GM21515 (cell line): ENCODE measurements at regions not wholly inside any gene's neighbourhood (a gene's known extent, or its start where the extent isn't known, plus 50 kb on each side); places are given as distances from the start of the nearest gene placed in this dataset.
A peak's percentile ranks its signal among the peaks of the same experiment; 100 is the strongest.
"Not testable (repeated sequence)": the region's sequence is repeated elsewhere in the genome, so short reads cannot be mapped to it uniquely, and the experiment has no call there.

Experiments
- ATAC-seq: cut with Tn5 transposase; IDR thresholded peaks from one replicate; pipeline ENCODE4 v1.9.1; 2021; ENCODE audit not compliant: unreplicated experiment

- ATAC-seq, result no peak
These were observed 277.5 kb upstream of the DYNLRB2 start for GRCh38 chr16:80263181-80263823.

DNA sequence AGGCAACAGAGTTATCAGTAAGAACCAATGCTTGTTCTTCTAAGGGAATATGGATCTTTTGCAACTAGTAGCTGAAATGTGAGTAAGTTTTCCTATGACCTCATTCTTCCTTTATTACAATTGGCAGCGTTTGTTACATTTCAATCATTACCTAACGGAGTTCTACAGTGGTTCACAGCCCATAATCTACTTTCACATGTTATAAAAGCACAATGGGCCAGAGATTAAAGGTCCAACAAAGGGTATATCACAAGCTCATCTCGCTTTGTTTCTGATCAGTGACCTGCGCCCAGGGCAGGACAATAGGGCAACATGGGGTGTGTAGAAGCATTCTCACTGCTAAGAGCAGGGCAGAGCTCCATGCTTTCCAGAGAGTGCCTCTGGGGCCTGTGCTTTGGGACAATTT is 279.9 kb upstream of the DYNLRB2 start:
- ATAC-seq, result no peak

DNA sequence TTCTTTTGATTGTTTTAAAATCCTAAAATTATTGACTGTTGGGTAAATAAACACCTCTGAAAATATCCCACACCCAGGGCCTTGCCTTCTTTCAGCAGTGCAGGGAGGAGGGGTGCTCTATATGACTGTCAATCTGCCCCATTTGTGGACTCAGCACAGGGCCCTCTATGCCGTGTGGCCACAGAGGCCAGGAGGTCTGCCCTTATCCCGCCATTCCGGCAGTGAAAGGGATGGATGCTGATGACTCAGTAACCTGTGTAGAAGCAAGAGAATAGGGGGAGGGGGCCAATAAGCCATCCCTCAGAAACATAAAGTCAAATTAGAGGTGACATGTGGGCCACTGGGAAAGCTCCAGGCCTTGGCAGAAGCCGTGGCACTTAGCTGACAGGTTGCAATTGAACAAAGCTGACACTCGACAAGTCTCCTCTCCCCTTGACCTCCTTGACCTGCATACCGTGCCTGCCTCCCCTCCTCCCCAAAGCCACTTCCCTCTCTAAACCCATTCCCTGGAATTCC is 281.4 kb upstream of the DYNLRB2 start:
- ATAC-seq, result no peak

DNA sequence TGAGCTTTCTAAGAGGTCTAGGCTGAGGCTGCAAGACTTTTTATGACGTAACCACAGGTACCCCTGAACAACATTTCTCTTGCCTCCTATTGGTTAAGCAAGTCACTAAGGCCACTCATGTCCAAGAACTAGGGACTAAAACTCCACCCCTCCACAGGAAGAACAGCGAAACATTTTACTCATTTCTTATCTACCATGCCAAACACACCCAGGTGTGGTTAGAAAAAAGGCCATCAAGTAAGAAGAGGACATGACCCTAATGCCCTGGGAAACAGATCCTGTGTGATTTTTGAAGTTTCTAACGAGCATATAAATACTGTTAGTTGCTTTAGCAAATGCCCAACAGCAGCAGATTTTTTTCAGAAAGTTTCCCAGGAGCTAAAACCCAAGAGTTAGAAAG is 282.4 kb upstream of the DYNLRB2 start:
- ATAC-seq, result no peak

DNA sequence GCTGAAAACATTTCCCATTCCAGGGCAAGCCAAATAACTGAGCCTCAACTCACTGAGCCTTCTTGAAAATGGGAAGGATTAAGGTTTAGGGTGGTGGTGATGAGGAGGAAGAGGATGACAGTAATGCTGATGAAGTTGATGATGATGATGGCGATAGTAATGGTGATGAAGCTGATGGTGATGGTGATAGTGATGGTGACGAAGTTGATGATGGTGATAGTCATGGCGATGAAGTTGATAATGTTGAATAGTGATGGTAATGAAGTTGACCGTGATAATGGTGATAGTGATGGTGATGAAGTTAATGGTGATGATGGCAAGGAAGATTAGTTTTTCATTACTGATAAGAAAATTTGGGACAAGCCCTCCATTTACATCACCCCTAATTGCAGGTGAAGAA is 285.8 kb upstream of the DYNLRB2 start:
- ATAC-seq, result no peak

GRCh38 chr16:80253741-80254140 is 287.1 kb upstream of the DYNLRB2 start:
- no peak for ATAC-seq

DNA sequence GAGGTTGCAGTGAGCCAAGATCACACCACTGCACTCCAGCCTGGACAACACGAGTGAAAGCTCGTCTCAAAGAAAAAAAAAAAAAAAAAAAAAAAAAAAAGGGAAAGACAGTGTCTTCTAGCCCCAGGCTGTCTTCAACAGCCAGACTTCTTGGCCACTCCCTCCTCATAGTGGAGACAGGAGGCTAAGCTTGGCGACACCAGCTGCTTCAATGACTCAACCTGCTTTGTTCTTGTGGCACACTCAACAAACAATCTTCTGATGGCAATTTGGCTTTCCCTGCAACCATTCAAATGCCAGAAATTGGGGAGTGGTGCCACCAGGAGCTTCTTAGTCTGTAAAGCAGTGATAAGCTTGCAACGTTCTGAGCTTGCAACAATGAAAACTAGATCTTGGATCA is 290.4 kb upstream of the DYNLRB2 start:
- no peak for ATAC-seq

DNA sequence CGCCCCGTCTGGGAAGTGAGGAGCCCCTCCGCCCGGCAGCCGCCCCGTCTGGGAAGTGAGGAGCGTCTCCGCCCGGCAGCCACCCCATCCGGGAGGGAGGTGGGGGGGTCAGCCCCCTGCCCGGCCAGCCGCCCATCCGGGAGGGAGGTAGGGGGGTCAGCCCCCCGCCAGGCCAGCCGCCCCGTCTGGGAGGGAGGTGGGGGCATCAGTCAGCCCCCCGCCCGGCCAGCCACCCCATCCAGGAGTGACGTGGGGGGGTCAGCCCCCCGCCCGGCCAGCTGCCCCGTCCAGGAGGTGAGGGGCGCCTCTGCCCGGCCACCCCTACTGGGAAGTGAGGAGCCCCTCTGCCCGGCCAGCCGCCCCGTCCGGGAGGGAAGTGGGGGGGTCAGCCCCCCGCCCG is 297.5 kb upstream of the DYNLRB2 start:
- ATAC-seq, result not testable (repeated sequence)

GRCh38 chr16:80242279-80242678 is 298.5 kb upstream of the DYNLRB2 start:
- not testable (repeated sequence) for ATAC-seq

- ATAC-seq, result no peak
These were observed 307.5 kb upstream of the DYNLRB2 start for GRCh38 chr16:80233097-80233835.

GRCh38 chr16:80231888-80232287 is 308.9 kb upstream of the DYNLRB2 start:
- ATAC-seq, result peak; percentile 88

DNA sequence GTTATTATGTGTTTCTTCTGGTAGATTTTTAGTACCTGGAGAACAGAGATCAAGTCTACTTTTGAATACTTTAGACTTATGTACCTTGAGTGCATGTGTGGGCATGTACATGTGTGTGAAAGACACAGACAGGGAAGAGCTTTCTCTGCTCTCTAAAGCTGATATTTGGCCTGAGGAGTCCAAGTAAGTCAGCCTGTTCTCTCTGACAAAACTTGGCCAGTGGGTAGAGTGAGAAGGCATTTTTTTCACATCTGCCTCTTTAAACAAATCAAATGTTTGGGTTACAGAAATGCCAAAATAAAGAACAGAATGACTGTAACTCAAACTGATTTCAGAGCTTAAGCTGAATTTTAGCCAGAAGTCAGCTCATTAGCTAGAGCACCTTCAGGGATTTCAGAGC is 309.7 kb upstream of the DYNLRB2 start:
- ATAC-seq, result no peak

GRCh38 chr16:80230328-80231120 is 310.3 kb upstream of the DYNLRB2 start:
- no peak for ATAC-seq

DNA sequence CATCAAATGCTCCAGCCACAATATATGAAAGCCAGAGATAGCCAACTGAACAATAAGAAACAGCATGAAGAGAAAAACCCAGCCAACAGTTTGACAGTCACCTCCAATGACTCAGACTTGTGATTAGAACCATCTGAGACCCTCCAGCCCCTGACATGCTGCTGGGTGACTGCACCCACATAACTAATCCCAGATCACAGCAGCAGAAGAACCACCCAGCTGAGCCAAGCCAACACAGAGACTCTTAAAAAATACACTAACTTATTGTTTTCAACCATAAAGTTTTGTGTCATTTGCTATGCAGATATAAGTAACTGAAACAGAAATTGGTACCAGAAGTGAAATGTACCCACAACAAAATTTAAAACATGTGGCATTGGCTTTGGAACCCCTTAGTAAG is 314.3 kb upstream of the DYNLRB2 start:
- ATAC-seq, result no peak

GRCh38 chr16:80210787-80211186 is 330.0 kb upstream of the DYNLRB2 start:
- no peak for ATAC-seq

GRCh38 chr16:80208743-80209142 is 332.1 kb upstream of the DYNLRB2 start:
- ATAC-seq, result no peak

- no peak for ATAC-seq
These were observed 332.8 kb upstream of the DYNLRB2 start for GRCh38 chr16:80208015-80208414.

DNA sequence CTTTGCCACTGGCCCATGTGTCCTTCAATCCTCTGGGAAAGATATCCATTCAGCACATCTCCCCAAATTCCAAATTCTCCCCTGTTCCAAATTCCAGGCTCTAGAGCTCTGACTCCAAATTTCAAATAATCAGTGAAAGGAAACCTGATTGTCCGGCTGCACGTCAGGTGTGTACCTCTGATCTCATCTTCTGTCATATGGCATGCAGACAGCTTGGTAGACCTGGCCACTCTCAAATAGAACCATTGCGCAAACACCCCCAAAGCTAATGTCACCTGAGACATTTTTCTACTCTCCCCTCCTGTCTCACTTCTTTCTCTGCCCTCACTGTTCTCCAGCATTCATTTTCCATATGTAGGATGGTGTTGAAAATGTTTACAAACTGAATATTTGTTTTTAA is 337.0 kb upstream of the DYNLRB2 start:
- no peak for ATAC-seq

GRCh38 chr16:80202831-80203413 is 337.9 kb upstream of the DYNLRB2 start:
- ATAC-seq, result no peak

DNA sequence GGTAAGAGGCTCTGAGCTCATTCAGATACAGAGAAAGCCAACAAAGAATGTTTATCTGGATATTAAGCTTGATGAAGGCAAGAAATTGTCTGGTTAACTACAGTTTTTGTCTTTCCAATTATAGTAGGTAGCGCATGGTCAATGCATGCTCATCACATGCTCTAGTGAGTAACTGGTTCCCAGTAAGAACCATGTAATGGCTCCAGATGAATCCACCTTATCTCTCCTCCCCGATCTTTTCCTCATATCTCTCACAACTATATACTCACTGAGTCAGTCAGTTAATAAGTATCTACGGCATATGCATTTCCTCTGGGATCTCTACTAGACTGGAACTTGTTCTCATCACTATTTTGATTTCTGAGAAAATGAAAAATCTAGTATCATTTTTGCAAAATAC is 340.7 kb upstream of the DYNLRB2 start:
- no peak for ATAC-seq

- ATAC-seq, result no peak
These were observed 341.2 kb upstream of the DYNLRB2 start for GRCh38 chr16:80199614-80200013.
